A673 (cell line): ENCODE measurements at regions not wholly inside any gene's neighbourhood (a gene's known extent, or its start where the extent isn't known, plus 50 kb on each side); places are given as distances from the start of the nearest gene placed in this dataset.

Experiments
- BruUV-seq: library from RNA; stranded (reverse); fragments of 400-500 nt; replicated peaks from 2 replicates; lab custom pipeline; 2021; lab: Mats Ljungman, UMichigan
- CTCF ChIA-PET: fragments of 300-600 bp; sonication (Branson Sonifier 250); formaldehyde crosslinking; loops from one replicate; lab custom pipeline; 2022; ENCODE audit warnings: antibody characterized with exemption; lab: Charles Lee
- POLR2A ChIA-PET: fragments of 300-600 bp; sonication (Branson Sonifier 250); formaldehyde crosslinking; loops from one replicate; lab custom pipeline; 2022; ENCODE audit warnings: antibody characterized with exemption; ENCODE audit not compliant: low non-redundant PET; lab: Charles Lee
- DNase-seq: peaks from one replicate; pipeline ENCODE4 v3.0.0-alpha.2; 2015; ENCODE audit warnings: low spot score
- H3K27ac ChIP-seq: fragments of 200-600 bp; sonication (generic); 2 replicates; pipeline ENCODE4 v1.5.1; 2016; ENCODE audit warnings: mixed run types, low read depth, mild to moderate bottlenecking, mixed read lengths, antibody characterized with exemption, low read length; ENCODE audit not compliant: poor library complexity, severe bottlenecking
- H3K27me3 ChIP-seq: fragments of 200-600 bp; sonication (generic); replicated peaks from 2 replicates; pipeline ENCODE4 v1.6.1; 2017; ENCODE audit warnings: mixed run types, low read depth, mild to moderate bottlenecking, mixed read lengths, antibody characterized with exemption, low read length; ENCODE audit not compliant: insufficient read depth, poor library complexity
- H3K36me3 ChIP-seq: fragments of 200-600 bp; sonication (generic); 2 replicates; pipeline ENCODE4 v1.6.1; 2016; ENCODE audit warnings: mixed run types, mild to moderate bottlenecking, mixed read lengths, antibody characterized with exemption, low read length; ENCODE audit not compliant: insufficient read depth, poor library complexity, severe bottlenecking
- H3K4me1 ChIP-seq: fragments of 200-600 bp; sonication (generic); 2 replicates; pipeline ENCODE4 v1.6.1; 2017; ENCODE audit warnings: mixed run types, mild to moderate bottlenecking, mixed read lengths, antibody characterized with exemption, low read length; ENCODE audit not compliant: insufficient read depth, poor library complexity, severe bottlenecking
- H3K4me3 ChIP-seq: fragments of 200-600 bp; sonication (generic); 2 replicates; pipeline ENCODE4 v1.5.1; 2016; ENCODE audit warnings: low read depth, mixed run types, mild to moderate bottlenecking, mixed read lengths, low read length; ENCODE audit not compliant: poor library complexity, severe bottlenecking
- H3K9me3 ChIP-seq: fragments of 200-600 bp; sonication (generic); 2 replicates; pipeline ENCODE4 v1.6.1; 2016; ENCODE audit warnings: mixed run types, low read depth, mild to moderate bottlenecking, mixed read lengths, antibody characterized with exemption, low read length; ENCODE audit not compliant: poor library complexity, severe bottlenecking
- CTCF ChIP-seq: fragments of 300-800, 200-600 bp; sonication (generic); conservative IDR thresholded peaks from 2 replicates; pipeline ENCODE4 v1.5.1; 2017; ENCODE audit warnings: low read depth, mild to moderate bottlenecking, antibody characterized with exemption, low read length, moderate library complexity, mixed read lengths
- EZH2 ChIP-seq: fragments of 200-600 bp; sonication (generic); IDR thresholded peaks from 2 replicates; pipeline ENCODE4 v1.6.1; 2017; ENCODE audit warnings: borderline replicate concordance, low read depth, mild to moderate bottlenecking, mixed read lengths, antibody characterized with exemption, low read length; ENCODE audit not compliant: poor library complexity, severe bottlenecking
- intact Hi-C: fragments of 100-400 bp; cut with micrococcal nuclease; formaldehyde crosslinking; loops from one replicate; pipeline ENCODE4 v1.10.0; 2022; ENCODE audit not compliant: unreplicated experiment

DNA sequence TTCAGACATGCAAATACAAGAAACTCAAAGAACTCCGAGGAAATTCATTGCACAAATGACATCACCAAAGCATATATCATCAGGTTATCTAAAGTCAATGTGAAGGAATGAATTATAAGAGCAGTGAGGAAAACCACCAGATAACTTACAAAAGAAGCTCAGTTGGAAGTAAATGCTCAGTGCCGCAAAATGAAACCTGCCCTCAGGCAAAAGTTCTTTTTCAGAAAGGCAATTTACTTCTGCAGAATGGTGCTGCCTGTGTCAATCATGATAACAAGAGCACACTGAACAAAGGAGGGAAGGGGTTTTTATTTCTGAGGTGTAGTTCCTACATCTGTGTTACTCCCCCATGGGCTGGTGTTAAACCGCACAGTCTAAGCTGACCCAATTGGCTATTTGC, 550.6 kb upstream of the SEMA3D start:
- TF ChIP-seq CTCF (no peak), EZH2 (no peak)

GRCh38 chr7:85736085-85736484, 549.2 kb upstream of the SEMA3D start:
- Histone ChIP-seq H3K9me3 (peaks cover 8% of the 10 kb centered on the region), H3K4me3 (no peak overlapping the region), H3K27me3 (no peaks in the 10 kb centered on the region), H3K4me1 (no peaks in the 10 kb centered on the region), H3K36me3 (no peaks in the 10 kb centered on the region), H3K27ac (no peak overlapping the region)
- no TSS peak for BruUV-seq
- POLR2A ChIA-PET: no interaction called here
- no peak for DNase-seq
- TF ChIP-seq EZH2 (no peak), CTCF (no peak)
- CTCF ChIA-PET: no interaction called here
- intact Hi-C loops: no loop called here

More for the DNA sequence above, 550.6 kb upstream of the SEMA3D start:
- Histone ChIP-seq H3K36me3 (no peaks in the 10 kb centered on the region), H3K4me3 (no peak overlapping the region), H3K4me1 (no peaks in the 10 kb centered on the region), H3K27ac (no peak overlapping the region), H3K27me3 (no peaks in the 10 kb centered on the region), H3K9me3 (peaks cover 8% of the 10 kb centered on the region)
- no TSS peak for BruUV-seq
- POLR2A ChIA-PET: no interaction called here
- CTCF ChIA-PET: no interaction called here
- DNase-seq: no peak
- intact Hi-C loops: no loop called here

GRCh38 chr7:85734823-85735222, 548.0 kb upstream of the SEMA3D start:
- CTCF ChIA-PET: no interaction called here
- DNase-seq: no peak
- no TSS peak for BruUV-seq
- no peaks in the 10 kb centered on the region for H3K4me1 ChIP-seq
- no peaks in the 10 kb centered on the region for H3K36me3 ChIP-seq
- H3K4me3 ChIP-seq: no peak overlapping the region
- H3K27ac ChIP-seq: no peak overlapping the region
- intact Hi-C loops: loop anchor here (5.0 kb wide), 1 partner anchor 53 kb away; no protein-coding TSS in a partner anchor
- H3K9me3 ChIP-seq: peaks cover 8% of the 10 kb centered on the region
- H3K27me3 ChIP-seq: no peaks in the 10 kb centered on the region
- TF ChIP-seq CTCF (no peak), EZH2 (no peak)
- POLR2A ChIA-PET: no interaction called here
